ENCODE measurements at regions not wholly inside any gene's neighbourhood (a gene's known extent, or its start where the extent isn't known, plus 50 kb on each side); places are given as distances from the start of the nearest gene placed in this dataset.
A peak's percentile ranks its signal among the peaks of the same experiment; 100 is the strongest.

DNA sequence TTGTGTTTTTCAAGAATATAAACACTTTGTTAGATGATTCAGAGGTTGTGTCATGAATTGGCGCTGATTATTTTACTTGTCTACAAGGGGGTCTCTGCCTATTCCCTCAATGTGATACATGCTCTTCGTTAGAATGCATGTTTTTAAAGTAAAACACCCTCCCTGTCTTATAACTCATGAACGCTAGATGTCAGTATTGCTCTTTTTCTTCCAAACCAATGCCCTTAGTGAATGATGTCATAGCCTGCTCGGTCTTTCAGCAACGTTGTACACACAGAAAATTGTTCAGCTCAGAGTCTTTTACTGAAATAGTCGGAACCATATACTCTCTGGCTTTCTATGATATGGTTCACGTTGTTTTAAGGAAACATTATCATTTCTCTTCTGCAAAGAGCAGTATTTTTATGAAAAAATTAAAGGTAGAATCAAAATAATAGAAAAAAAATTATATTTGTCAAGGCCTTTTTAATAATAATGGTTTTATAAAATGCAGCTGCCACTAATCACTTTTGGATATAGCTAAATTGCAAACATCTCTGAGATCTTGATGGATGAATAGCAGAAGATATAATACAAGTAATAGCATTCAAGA lies 292.9 kb downstream of the TLL1 start (continued):
- TF ChIP-seq, protein P1, sequence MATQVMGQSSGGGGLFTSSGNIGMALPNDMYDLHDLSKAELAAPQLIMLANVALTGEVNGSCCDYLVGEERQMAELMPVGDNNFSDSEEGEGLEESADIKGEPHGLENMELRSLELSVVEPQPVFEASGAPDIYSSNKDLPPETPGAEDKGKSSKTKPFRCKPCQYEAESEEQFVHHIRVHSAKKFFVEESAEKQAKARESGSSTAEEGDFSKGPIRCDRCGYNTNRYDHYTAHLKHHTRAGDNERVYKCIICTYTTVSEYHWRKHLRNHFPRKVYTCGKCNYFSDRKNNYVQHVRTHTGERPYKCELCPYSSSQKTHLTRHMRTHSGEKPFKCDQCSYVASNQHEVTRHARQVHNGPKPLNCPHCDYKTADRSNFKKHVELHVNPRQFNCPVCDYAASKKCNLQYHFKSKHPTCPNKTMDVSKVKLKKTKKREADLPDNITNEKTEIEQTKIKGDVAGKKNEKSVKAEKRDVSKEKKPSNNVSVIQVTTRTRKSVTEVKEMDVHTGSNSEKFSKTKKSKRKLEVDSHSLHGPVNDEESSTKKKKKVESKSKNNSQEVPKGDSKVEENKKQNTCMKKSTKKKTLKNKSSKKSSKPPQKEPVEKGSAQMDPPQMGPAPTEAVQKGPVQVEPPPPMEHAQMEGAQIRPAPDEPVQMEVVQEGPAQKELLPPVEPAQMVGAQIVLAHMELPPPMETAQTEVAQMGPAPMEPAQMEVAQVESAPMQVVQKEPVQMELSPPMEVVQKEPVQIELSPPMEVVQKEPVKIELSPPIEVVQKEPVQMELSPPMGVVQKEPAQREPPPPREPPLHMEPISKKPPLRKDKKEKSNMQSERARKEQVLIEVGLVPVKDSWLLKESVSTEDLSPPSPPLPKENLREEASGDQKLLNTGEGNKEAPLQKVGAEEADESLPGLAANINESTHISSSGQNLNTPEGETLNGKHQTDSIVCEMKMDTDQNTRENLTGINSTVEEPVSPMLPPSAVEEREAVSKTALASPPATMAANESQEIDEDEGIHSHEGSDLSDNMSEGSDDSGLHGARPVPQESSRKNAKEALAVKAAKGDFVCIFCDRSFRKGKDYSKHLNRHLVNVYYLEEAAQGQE (IDR thresholded peaks at IDR 0.05; ENCODE audit: borderline replicate concordance) = peak; percentile 55; the same call in 1 of the 2 replicates
- TF ChIP-seq, protein P1 (CRISPR knock-in tag; IDR thresholded peaks at IDR 0.05; ENCODE audit: low read depth) = no peak
- TF ChIP-seq RAD21 (CRISPR knock-in tag; conservative IDR thresholded peaks at IDR 0.05 in 1 of 2, IDR thresholded peaks at IDR 0.05 in 1 of 2) = peak; percentile 69 to 77
- no peak for TF ChIP-seq MTF1 (CRISPR knock-in tag; IDR thresholded peaks at IDR 0.05; ENCODE audit: borderline replicate concordance)
- TF ChIP-seq, protein P2, sequence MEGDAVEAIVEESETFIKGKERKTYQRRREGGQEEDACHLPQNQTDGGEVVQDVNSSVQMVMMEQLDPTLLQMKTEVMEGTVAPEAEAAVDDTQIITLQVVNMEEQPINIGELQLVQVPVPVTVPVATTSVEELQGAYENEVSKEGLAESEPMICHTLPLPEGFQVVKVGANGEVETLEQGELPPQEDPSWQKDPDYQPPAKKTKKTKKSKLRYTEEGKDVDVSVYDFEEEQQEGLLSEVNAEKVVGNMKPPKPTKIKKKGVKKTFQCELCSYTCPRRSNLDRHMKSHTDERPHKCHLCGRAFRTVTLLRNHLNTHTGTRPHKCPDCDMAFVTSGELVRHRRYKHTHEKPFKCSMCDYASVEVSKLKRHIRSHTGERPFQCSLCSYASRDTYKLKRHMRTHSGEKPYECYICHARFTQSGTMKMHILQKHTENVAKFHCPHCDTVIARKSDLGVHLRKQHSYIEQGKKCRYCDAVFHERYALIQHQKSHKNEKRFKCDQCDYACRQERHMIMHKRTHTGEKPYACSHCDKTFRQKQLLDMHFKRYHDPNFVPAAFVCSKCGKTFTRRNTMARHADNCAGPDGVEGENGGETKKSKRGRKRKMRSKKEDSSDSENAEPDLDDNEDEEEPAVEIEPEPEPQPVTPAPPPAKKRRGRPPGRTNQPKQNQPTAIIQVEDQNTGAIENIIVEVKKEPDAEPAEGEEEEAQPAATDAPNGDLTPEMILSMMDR (IDR thresholded peaks at IDR 0.05 in 2 of 3, conservative IDR thresholded peaks at IDR 0.05 in 1 of 3; ENCODE audit: insufficient read depth in 2 of 3, low read depth in 1 of 3, low read length in 3 of 3) = peak; percentile 33 to 73 (median 60); a peak in 5 of 6 replicates
- peak; percentile 79 for TF ChIP-seq ATF3 (IDR thresholded peaks at IDR 0.05)
- TF ChIP-seq ATF3 (CRISPR knock-in tag; conservative IDR thresholded peaks at IDR 0.05) = no peak
- TF ChIP-seq SMC3 (conservative IDR thresholded peaks at IDR 0.05; ENCODE audit: insufficient read depth, low read depth, low read length) = peak; percentile 50; the same call in 1 of the 2 replicates
- no peak for TF ChIP-seq SMARCA5 (IDR thresholded peaks at IDR 0.05)
